NCI-H1092 treated with DMSO at 0.1 percent for 48 hours (cell line): ENCODE measurements at regions not wholly inside any gene's neighbourhood (a gene's known extent, or its start where the extent isn't known, plus 50 kb on each side); places are given as distances from the start of the nearest gene placed in this dataset.
"Not testable (repeated sequence)": the region's sequence is repeated elsewhere in the genome, so short reads cannot be mapped to it uniquely, and the experiment has no call there.

Experiments
- DNase-seq: peaks from one replicate; lab custom pipeline; 2025; lab: John Stamatoyannopoulos, UW

DNA sequence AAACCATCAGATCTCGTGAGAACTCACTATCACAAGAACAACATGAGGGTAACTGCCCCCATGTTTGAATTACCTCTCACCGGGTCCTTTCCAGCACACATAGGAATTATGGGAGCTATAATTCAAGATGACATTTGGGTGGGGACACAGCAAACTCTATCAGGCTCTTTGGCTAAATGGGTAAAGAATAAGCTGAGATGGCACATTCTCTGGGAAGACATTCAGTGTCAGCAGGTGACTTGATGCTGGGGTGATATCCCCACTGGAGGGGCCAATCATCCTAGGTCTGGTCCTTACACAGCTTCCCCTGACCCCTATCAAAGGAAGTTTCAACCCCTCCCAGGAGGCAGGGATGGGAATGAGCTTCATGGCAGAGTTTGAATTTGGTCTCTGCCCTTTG is 664.0 kb upstream of the EEF2KMT start:
- DNase-seq = no peak

DNA sequence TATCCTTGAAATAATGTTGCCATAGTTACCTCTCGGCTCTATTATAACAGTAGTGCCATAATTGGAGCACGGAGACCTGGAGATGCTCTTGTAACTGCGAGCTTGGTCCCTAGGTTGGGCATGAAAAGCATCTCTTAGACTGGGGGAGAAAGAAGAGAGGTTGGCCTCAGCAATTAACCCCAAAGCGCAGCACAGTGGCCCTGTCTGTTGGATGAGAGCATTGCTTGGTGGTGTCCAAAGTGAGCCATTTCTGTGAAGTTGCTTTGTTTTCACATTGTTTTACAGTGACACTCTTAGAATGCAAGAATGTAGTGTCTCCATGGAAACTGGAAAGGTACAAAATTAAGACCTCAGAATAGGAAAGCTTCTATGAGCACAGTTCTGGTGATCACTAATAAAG is 660.7 kb upstream of the EEF2KMT start:
- DNase-seq = no peak

DNA sequence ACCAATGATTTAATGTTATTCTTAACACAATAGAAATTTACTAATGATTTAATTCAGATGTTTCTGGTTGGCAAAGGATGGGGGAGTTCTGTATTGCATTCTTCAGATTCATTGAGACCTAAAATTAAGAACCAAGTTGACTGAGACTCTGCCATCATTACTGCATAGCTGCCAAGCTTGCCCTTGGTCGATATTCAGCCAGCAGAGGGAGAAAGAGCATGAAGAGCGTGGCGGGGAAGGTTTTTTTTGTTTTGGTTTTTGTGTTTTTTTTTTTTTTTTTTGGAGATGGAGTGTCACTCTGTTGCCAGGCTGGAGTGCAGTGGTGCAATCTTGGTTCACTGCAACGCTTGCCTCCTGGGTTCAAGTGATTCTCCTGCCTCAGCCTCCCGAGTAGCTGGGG is 659.4 kb upstream of the EEF2KMT start:
- no peak for DNase-seq

- DNase-seq = no peak
Observed at GRCh38 chr16:5753381-5753780, 655.8 kb upstream of the EEF2KMT start.

DNA sequence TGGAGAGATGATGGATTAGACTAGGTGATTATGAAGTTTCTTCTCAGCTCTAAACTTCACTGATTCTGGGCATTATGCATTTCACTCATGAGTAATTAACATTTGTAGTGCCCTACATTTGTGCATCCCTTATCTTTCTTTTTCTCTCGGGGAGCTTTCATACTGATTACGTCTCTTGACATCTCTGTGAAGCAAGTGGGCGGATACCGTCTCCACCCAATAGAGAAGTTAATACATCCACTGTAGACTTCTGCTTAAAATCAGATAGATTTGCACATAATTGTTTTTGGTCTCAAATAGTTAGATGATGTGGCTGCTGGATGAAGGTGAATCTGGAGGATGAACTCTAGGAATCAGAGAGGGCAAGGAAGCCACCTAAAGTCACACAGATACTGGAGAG is 653.6 kb upstream of the EEF2KMT start:
- no peak for DNase-seq

DNA sequence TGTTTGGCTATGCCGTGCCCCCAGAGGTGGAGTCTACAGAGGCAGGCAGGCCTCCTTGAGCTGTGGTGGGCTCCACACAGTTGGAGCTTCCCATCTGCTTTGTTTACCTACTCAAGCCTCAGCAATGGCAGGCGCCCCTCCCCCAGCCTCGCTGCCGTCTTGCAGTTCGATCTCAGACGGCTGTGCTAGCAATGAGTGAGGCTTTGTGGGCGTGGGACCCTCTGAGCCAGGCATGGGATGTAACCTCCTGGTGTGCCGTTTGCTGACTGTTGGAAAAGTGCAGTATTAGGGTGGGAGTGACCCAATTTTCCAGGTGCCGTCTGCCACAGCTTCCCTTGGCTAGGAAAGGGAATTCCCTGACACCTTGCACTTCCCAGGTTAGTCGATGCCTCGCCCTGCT is 652.8 kb upstream of the EEF2KMT start:
- not testable (repeated sequence) for DNase-seq

GRCh38 chr16:5738586-5738985 is 641.0 kb upstream of the EEF2KMT start:
- no peak for DNase-seq

- DNase-seq = no peak
Observed at GRCh38 chr16:5736209-5736930, 638.8 kb upstream of the EEF2KMT start.

DNA sequence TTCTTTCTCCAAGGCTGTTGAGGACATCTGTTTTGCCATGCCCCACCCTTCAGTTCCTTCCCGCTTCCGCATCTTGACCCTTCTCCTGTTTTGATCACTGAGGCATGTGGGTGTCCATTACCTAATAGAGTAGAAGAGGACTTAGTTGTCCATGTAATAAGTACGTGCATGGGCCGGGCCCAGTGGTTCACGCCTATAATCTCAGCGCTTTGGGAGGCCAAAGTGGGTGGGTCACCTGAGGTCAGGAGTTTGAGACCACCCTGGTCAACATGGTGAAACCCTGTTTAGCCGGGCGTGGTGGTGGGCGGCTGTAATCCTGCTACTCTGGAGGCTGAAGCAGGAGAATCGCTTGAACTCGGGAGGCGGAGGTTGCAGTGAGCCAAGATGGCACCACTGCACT is 637.8 kb upstream of the EEF2KMT start:
- no peak for DNase-seq

GRCh38 chr16:5730783-5731182 is 633.2 kb upstream of the EEF2KMT start:
- DNase-seq = no peak

DNA sequence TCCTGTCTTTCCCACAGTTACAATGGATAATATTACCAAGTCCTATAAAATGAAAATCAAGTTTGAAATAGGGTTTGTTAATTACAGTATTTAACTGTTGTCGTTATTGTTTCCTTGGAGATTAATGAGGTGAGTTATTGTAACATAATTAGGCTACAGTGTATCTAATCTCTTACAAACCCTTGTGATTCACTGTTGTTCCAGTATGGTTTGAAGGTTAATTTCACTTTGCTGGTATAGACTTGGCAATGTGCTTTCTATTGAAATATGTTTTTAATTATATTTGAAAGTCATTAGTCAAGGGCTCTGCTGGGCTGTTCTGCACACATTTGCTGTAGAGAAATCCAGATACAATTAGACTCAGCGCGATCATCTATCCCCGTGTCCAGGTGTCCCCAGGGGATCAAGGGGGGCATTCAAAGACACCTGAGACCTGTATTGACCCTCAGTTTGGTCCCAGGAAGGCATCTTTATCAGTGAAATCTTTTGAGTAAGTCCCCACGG is 624.6 kb upstream of the EEF2KMT start:
- no peak for DNase-seq

DNA sequence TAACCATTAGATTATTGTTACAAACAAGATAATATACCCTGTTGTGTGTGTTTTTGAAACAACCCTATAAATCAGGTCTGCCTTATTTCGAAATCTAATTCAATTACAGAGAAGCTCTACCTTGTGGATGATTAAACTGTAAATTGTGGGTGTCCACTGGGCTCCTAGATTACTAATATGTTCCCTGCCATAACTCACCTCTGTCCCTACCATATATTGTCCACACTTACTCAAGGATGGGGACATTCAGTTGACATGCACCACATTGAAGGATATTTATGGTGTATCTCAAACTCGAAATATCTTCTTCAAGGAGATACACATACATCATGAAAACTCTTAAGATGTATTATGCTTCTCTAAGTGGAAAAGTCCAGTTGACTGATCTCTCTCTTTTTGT is 617.6 kb upstream of the EEF2KMT start:
- DNase-seq = no peak

- DNase-seq = no peak
Observed at GRCh38 chr16:5709889-5710288, 612.3 kb upstream of the EEF2KMT start.

DNA sequence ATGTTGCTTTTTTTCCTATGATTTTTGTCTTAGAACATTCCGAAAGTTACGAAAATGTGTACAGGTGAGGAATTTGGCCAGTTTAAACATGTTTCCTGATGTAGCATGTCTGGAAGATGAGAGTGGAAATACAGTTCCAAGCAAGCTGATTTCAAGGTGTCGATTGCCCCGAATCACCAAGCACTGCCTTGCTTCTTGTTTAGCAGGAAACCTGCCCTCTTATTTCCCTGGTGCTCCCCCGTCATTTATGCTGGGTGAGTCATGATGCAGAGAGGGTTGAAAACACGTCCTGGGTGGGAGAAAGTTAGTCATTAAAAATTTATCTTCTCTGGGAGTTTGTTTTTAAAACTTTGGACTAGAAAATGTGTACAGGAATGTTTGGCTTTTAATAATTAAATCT is 608.6 kb upstream of the EEF2KMT start:
- DNase-seq = no peak

DNA sequence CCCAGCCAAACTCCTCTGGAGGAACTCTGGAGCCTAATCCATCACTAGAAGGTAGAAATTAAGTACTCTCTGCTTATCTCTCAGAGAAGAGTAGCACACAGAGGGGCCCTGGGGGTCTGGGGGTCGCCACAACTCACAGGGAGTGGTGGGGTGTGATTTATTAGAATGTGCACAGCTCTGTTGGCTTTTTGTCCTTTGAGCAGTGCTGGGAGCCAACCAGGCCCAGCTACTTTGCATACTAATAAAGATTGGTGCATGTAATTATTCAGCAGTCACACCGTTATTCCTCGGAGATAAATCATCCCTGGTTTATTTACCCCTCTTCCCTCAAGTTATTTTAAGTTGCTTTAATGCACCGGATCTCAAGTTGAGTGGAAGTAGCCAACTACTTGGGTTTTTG is 606.7 kb upstream of the EEF2KMT start:
- DNase-seq = no peak

- DNase-seq = no peak
Observed at GRCh38 chr16:5693426-5693825, 595.8 kb upstream of the EEF2KMT start.

- no peak for DNase-seq
Observed at GRCh38 chr16:5681966-5682365, 584.4 kb upstream of the EEF2KMT start.

- DNase-seq = no peak
Observed at GRCh38 chr16:5678371-5678770, 580.8 kb upstream of the EEF2KMT start.

GRCh38 chr16:5671421-5671820 is 573.8 kb upstream of the EEF2KMT start:
- DNase-seq = no peak

GRCh38 chr16:5670198-5670597 is 572.6 kb upstream of the EEF2KMT start:
- DNase-seq = no peak

GRCh38 chr16:5668553-5668952 is 571.0 kb upstream of the EEF2KMT start:
- DNase-seq = no peak

GRCh38 chr16:5665834-5666233 is 568.2 kb upstream of the EEF2KMT start:
- DNase-seq = no peak

DNA sequence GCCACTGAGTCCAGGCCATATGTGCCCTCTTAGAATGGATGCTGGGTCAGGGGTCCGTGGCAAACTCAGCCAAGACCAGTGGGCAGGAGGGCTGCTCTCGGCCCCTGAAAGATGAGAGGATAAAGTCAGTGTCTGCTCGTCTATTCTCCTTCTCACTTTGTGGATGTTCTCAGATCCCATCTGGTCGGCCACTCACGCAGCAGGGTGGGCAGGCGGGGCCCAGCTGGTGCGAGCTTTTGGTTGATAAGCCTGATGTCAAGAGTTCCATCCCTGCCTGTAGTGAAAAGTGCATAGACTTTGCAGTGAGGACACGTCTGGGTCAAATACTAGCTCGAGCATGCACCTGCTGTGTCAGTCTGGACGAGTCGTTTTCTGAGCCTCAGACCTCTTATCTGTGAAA is 556.2 kb upstream of the EEF2KMT start:
- peak; percentile 12 for DNase-seq

GRCh38 chr16:5653041-5653440 is 555.4 kb upstream of the EEF2KMT start:
- no peak for DNase-seq
